ENCODE measurements at regions not wholly inside any gene's neighbourhood (a gene's known extent, or its start where the extent isn't known, plus 50 kb on each side); places are given as distances from the start of the nearest gene placed in this dataset.

- no peak for TF ChIP-seq NFXL1 (IDR thresholded peaks at IDR 0.05; ENCODE audit: borderline replicate concordance)
- TF ChIP-seq EED (IDR thresholded peaks at IDR 0.05; ENCODE audit: low read depth): no peak
These were observed 623.4 kb upstream of the SGO1 start (continued) for GRCh38 chr3:20809356-20809755.

- Histone ChIP-seq H3K27ac (ENCODE audit: control insufficient read depth, insufficient read depth) (no peak overlapping the region), H3K4me3 (no peak overlapping the region), H3K9ac (ENCODE audit: control insufficient read depth, insufficient read depth, low read length) (no peak overlapping the region), H3K27me3 (replicated peaks in 1 of 2; ENCODE audit: control insufficient read depth in 2 of 2, insufficient read depth in 2 of 2, low read length in 1 of 2) (no peaks in the 10 kb centered on the region), H3K4me2 (ENCODE audit: control insufficient read depth, insufficient read depth) (no peak overlapping the region), H3K36me3 (ENCODE audit: control insufficient read depth in 2 of 2, insufficient read depth in 2 of 2, low read length in 1 of 2) (no peaks in the 10 kb centered on the region), H2AFZ (ENCODE audit: control insufficient read depth, low read depth, low read length) (no peak overlapping the region), H3K79me2 (ENCODE audit: control insufficient read depth, insufficient read depth, low read length) (no peaks in the 10 kb centered on the region), H3K4me1 (ENCODE audit: control insufficient read depth, insufficient read depth, low read length) (no peaks in the 10 kb centered on the region), H3K9me3 (replicated peaks; ENCODE audit: control insufficient read depth, insufficient read depth, low read length) (no peaks in the 10 kb centered on the region), H4K20me1 (ENCODE audit: control insufficient read depth, insufficient read depth) (no peaks in the 10 kb centered on the region)
- ChIA-PET POLR2A (no interaction called here), RAD21 (ENCODE audit: unreplicated experiment) (no interaction called here), CTCF (no interaction called here), SMC1A (ENCODE audit: uncharacterized antibody, unreplicated experiment) (no interaction called here)
- DNase-seq (ENCODE audit: low read depth, low spot score): no peak
- in situ Hi-C loops (cut with MboI) (no loop called here), intact Hi-C loops (cut with micrococcal nuclease; ENCODE audit: unreplicated experiment) (no loop called here)
- no peak for FAIRE-seq
- BruUV-seq (replicated peaks): no TSS peak
- TF ChIP-seq STAT3 (IDR thresholded peaks at IDR 0.05; ENCODE audit: low read depth, low read length) (no peak), IRF5 (IDR thresholded peaks at IDR 0.05; ENCODE audit: borderline replicate concordance) (no peak), ZNF592 (IDR thresholded peaks at IDR 0.05) (no peak), CHD2 (IDR thresholded peaks at IDR 0.05; ENCODE audit: borderline replicate concordance, low read depth, low read length) (no peak), CHD1 (IDR thresholded peaks at IDR 0.05; ENCODE audit: low read depth, low read length) (no peak), ATF7 (IDR thresholded peaks at IDR 0.05; ENCODE audit: low read depth) (no peak), E2F4 (IDR thresholded peaks at IDR 0.05; ENCODE audit: low read depth, low read length) (no peak), ZNF217 (IDR thresholded peaks at IDR 0.05) (no peak), SREBF2 (IDR thresholded peaks at IDR 0.05; ENCODE audit: low read length) (no peak), GABPA (IDR thresholded peaks at IDR 0.05; ENCODE audit: low read depth) (no peak), NBN (IDR thresholded peaks at IDR 0.05) (no peak), CBX5 (IDR thresholded peaks at IDR 0.05; ENCODE audit: low read depth) (no peak), POLR2AphosphoS2 (IDR thresholded peaks at IDR 0.05; ENCODE audit: low read depth, low read length) (no peak)
- no peak for ATAC-seq
- 53% methylated on average over 2 of the region's 2 CpGs for WGBS (ENCODE audit: insufficient coverage, insufficient replicate concordance, low lambda C conversion rate, missing lambda C conversion rate)
These were observed 622.9 kb upstream of the SGO1 start for GRCh38 chr3:20808864-20809263.
